Thoracic aorta (tissue), 2 donors: ENCODE measurements at regions not wholly inside any gene's neighbourhood (a gene's known extent, or its start where the extent isn't known, plus 50 kb on each side); places are given as distances from the start of the nearest gene placed in this dataset.

Source experiments
- ATAC-seq: fragments of 150-250 bp; one replicate; pipeline ENCODE4 v1.8.0; 2017; ENCODE audit warnings: low read depth; ENCODE audit not compliant: insufficient number of reproducible peaks, low FRiP score
- DNase-seq: peaks from one replicate; pipeline ENCODE4 v3.0.0-alpha.2; 2020; ENCODE audit warnings: low spot score
- H3K27ac ChIP-seq, 2 donors: fragments of 200-600 bp; sonication (generic); 1 replicate in 1 of 2; 2 replicates in 1 of 2; pipeline ENCODE4 v1.5.1; 2016; ENCODE audit warnings: mild to moderate bottlenecking in 2 of 2, moderate library complexity in 2 of 2
- H3K27me3 ChIP-seq: fragments of 200-600 bp; sonication (generic); replicated peaks from 2 replicates; pipeline ENCODE4 v1.6.0; 2016; ENCODE audit warnings: mild to moderate bottlenecking; ENCODE audit not compliant: insufficient read depth
- H3K36me3 ChIP-seq: fragments of 200-600 bp; sonication (generic); one replicate; pipeline ENCODE4 v1.5.1; 2016
- H3K4me1 ChIP-seq, 2 donors: fragments of 200-600 bp; sonication (generic); 1 replicate in 1 of 2; 2 replicates in 1 of 2; pipeline versions ENCODE4 v1.5.1 to v1.6.0; 2016; ENCODE audit warnings: low read depth in 2 of 2, mild to moderate bottlenecking in 1 of 2; ENCODE audit not compliant: control insufficient read depth in 1 of 2
- H3K4me3 ChIP-seq: fragments of 200-600 bp; sonication (generic); 2 replicates; pipeline ENCODE4 v1.5.1; 2016; ENCODE audit warnings: mild to moderate bottlenecking
- H3K9me3 ChIP-seq: fragments of 200-600 bp; sonication (generic); 2 replicates; pipeline ENCODE4 v1.5.1; 2016
- CTCF ChIP-seq: fragments of 200-600 bp; sonication (generic); IDR thresholded peaks from one replicate; pipeline ENCODE4 v1.5.1; 2019; ENCODE audit warnings: antibody characterized with exemption

GRCh38 chr6:160891690-160892089, 99.9 kb upstream of the MAP3K4 start:
- H3K9me3 ChIP-seq = no peaks in the 10 kb centered on the region
- no peak for DNase-seq
- peak overlapping the region; percentile 27 to 59 for H3K27ac ChIP-seq
- H3K36me3 ChIP-seq = no peaks in the 10 kb centered on the region
- no peak overlapping the region for H3K4me3 ChIP-seq
- ATAC-seq = no peak
- TF ChIP-seq CTCF = no peak
- no peaks in the 10 kb centered on the region for H3K27me3 ChIP-seq
- peaks cover 16 to 36% of the 10 kb centered on the region in 2 donors for H3K4me1 ChIP-seq

GRCh38 chr6:160895562-160895961, 96.0 kb upstream of the MAP3K4 start:
- DNase-seq = no peak
- Histone ChIP-seq H3K4me3 (no peak overlapping the region), H3K4me1 (peaks cover 5 to 15% of the 10 kb centered on the region in 2 donors), H3K9me3 (no peaks in the 10 kb centered on the region), H3K27ac (no peak overlapping the region), H3K36me3 (no peaks in the 10 kb centered on the region), H3K27me3 (no peaks in the 10 kb centered on the region)
- no peak for TF ChIP-seq CTCF
- ATAC-seq = no peak

- no peaks in the 10 kb centered on the region for H3K4me1 ChIP-seq
- H3K4me3 ChIP-seq = no peak overlapping the region
- no peak for TF ChIP-seq CTCF
- DNase-seq (no peak), ATAC-seq (no peak)
- no peaks in the 10 kb centered on the region for H3K9me3 ChIP-seq
- no peak overlapping the region for H3K27ac ChIP-seq
- H3K27me3 ChIP-seq = no peaks in the 10 kb centered on the region
- no peaks in the 10 kb centered on the region for H3K36me3 ChIP-seq
Measured at GRCh38 chr6:160899671-160900430, 91.7 kb upstream of the MAP3K4 start.

- H3K27me3 ChIP-seq = no peaks in the 10 kb centered on the region
- H3K36me3 ChIP-seq = no peaks in the 10 kb centered on the region
- no peaks in the 10 kb centered on the region for H3K4me1 ChIP-seq
- H3K9me3 ChIP-seq = peaks cover 10% of the 10 kb centered on the region
- TF ChIP-seq CTCF = no peak
- no peak overlapping the region for H3K4me3 ChIP-seq
- no peak for ATAC-seq
- no peak for DNase-seq
- no peak overlapping the region for H3K27ac ChIP-seq
Measured at GRCh38 chr6:160911949-160912348, 79.6 kb upstream of the MAP3K4 start.

GRCh38 chr6:160912411-160912810, 79.2 kb upstream of the MAP3K4 start:
- ATAC-seq (no peak), DNase-seq (no peak)
- no peaks in the 10 kb centered on the region for H3K36me3 ChIP-seq
- TF ChIP-seq CTCF = no peak
- H3K27ac ChIP-seq = no peak overlapping the region
- H3K27me3 ChIP-seq = no peaks in the 10 kb centered on the region
- H3K9me3 ChIP-seq = peaks cover 10% of the 10 kb centered on the region
- no peaks in the 10 kb centered on the region for H3K4me1 ChIP-seq
- no peak overlapping the region for H3K4me3 ChIP-seq
